ENCODE measurements at regions not wholly inside any gene's neighbourhood (a gene's known extent, or its start where the extent isn't known, plus 50 kb on each side); places are given as distances from the start of the nearest gene placed in this dataset.
A peak's percentile ranks its signal among the peaks of the same experiment; 100 is the strongest.
"Not testable (repeated sequence)": the region's sequence is repeated elsewhere in the genome, so short reads cannot be mapped to it uniquely, and the experiment has no call there.

DNA sequence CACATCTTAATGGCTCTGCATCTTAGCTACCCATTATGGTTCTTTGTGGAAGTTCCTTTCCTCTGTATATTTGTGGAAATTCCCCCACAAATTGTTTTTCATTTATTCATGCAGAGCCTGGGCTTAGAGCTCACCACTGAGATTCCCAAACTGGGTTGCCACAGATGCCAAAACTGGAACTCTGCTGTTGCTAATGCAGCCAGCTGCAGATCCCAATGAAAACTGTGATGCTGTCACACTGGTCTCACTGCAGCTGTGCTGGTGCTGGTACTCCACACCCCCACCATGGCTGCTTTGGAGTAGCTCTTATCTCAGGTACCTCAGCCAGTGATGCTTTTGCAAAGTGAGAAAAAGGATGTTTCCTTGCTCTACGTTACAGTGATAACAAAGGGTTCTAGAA, 87.7 kb downstream of the DCK start:
- no peak for TF ChIP-seq POLR2A (IDR thresholded peaks at IDR 0.05; ENCODE audit: low read length)
- no peak for TF ChIP-seq GATA1 (IDR thresholded peaks at IDR 0.05; ENCODE audit: low read depth, low read length)
- no peak for DNase-seq

DNA sequence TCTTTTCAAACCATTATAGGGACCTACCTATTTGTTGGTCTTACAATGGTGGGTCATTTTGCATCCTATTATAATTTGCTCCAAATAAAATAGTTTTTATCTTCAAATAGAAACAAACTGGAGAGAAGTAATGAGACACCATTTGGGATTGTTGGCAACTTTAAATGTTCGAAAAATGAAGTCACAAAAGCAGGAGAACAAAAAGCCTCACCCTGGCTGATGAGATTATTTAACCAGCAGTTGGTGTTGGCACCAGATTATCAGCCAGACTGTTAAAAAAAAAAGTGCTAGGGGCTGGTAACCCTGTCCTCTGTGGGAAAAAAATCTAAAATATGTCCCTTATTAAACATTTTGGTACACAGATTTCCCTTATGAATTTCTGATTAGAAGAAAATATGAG, 100.3 kb downstream of the DCK start:
- no peak for DNase-seq
- TF ChIP-seq GATA1 (IDR thresholded peaks at IDR 0.05; ENCODE audit: low read depth, low read length): no peak
- TF ChIP-seq POLR2A (IDR thresholded peaks at IDR 0.05; ENCODE audit: low read length): no peak

DNA sequence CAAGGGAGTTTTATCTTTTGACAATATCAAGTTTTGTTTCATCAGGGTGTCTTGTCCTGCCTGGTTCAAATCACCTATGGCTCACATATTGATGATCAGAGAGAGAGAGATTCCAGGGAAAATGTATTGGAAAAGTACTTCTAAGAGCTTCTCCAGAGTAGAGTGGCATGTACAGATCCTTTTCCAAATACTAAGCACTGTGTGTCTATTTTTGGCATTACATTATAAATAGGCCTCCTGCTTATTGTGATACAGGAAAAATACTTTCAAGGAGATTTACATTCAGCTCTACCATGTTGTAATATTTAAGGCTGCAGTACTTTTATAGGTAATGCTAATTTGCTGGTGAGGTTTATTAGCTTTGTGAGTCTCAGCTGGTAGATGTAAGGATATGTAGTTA, 100.8 kb downstream of the DCK start:
- DNase-seq: no peak
- TF ChIP-seq POLR2A (IDR thresholded peaks at IDR 0.05; ENCODE audit: low read length): no peak
- TF ChIP-seq GATA1 (IDR thresholded peaks at IDR 0.05; ENCODE audit: low read depth, low read length): no peak

DNA sequence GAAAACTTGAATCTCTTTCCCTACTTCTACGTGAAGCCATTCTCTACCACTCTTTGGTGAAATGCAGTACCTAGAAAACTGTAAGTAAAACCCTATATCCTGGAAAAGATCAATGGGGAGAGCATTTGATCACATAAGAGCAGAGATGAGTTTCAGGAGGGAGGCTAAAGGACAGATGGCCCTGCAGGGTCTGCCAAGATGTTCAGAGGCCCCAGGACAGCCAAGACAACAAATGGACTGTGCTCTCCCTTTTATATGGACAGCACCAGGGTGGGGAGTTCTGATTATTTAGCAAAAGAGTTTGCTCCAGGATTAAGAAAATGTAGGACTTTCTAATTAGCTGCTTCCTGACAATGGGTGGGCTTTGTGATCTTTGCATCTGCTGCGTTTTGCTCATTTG, 101.7 kb downstream of the DCK start:
- no peak for DNase-seq

DNA sequence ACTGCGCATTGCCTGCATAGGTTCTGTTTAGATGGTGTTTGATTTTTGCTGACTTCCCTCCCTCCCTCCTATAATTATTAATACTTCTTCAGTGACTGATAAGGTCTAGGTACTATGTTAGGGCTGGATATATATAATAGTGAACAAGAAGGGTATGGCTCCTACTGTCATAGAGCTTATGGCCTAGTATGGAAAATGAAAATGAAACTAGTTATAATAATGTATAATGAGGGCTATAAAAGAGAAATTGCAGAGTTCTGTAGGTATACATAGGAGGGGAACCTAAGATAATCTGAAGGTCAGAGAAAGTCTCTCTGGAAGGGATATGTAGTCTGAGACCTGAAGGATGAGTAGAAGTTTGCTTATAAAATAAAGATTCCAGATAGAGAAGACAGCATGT, 102.1 kb downstream of the DCK start:
- no peak for TF ChIP-seq GATA1 (IDR thresholded peaks at IDR 0.05; ENCODE audit: low read depth, low read length)
- no peak for TF ChIP-seq POLR2A (IDR thresholded peaks at IDR 0.05; ENCODE audit: low read length)
- DNase-seq: no peak

More for the DNA sequence above, 101.7 kb downstream of the DCK start:
- no peak for TF ChIP-seq GATA1 (IDR thresholded peaks at IDR 0.05; ENCODE audit: low read depth, low read length)
- no peak for TF ChIP-seq POLR2A (IDR thresholded peaks at IDR 0.05; ENCODE audit: low read length)

DNA sequence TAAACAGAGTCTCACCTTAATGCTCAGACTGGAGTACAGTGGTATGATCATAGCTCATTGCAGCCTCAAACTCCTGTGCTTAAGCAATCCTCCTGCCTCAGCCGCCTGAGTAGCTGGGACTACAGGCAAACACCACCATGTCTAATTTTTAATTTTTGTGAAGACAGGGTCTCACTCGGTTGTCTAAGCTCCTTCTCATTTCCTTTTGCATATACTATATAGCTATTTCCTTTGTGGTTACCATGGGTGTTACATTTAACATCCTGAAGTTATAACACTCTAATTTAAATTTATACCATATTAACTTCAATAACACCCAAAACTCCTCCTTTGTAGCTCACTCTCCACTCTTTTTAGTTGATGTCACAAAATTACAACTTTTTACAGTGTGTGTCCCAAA, 114.3 kb downstream of the DCK start:
- DNase-seq: no peak
- TF ChIP-seq GATA1 (IDR thresholded peaks at IDR 0.05; ENCODE audit: low read depth, low read length) (no peak), POLR2A (IDR thresholded peaks at IDR 0.05; ENCODE audit: low read length) (no peak)

DNA sequence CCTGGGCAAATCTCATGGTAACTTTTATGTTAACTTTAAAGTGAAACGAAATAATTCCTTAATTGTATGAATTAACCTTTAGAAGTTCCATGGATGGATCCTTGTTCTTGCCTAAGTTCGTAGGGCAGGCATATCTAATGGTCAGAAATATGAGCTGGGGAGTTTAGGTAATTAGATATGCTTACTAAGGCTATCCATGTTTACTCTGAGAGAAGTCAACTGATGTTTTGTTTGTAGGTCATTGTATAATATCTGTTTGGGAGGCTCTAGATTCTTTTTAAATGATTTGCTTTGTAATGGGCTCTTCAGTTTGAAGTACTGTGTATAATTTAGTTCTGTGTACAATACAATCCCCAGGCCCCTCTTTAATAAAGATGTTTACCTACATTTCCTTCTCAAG, 117.0 kb downstream of the DCK start:
- TF ChIP-seq POLR2A (IDR thresholded peaks at IDR 0.05; ENCODE audit: low read length) (no peak), GATA1 (IDR thresholded peaks at IDR 0.05; ENCODE audit: low read depth, low read length) (no peak)
- no peak for DNase-seq

DNA sequence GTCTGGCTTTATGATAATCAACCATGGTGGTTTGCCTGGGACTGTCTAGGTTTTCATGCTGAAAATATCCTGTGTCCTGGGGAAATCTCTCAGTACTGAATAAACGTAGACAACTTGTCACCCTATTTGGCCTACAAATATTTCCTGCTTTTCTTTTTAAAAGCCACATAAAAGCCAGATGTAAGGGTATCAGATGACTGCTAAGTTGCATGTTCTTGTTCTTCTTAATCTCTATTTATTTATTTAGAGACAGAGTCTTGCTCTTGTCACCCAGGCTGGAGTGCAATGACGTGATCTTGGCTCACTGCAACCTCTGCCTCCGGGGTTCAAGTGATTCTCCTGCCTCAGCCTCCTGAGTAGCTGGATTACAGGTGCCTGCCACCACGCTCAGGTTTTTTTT, 117.7 kb downstream of the DCK start:
- DNase-seq: not testable (repeated sequence)

DNA sequence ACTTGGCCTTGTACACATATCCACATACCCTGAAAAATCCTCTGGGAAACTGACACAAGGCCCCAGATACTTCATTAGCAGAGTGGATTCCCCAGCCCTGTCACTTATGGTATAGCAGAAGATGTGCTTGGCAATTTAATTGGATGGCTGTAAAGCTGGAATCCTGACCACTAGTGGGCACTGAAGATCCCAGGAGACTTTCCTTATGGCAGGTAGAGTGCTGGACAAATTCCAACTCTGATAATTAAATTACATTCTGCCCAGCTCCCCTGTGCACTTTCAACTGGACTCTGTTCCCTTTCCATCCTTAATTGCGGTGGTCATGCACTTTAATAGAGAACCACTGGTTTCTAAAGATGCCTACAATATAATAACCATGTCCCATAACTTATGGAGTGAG, 119.8 kb downstream of the DCK start:
- peak in 1 of 2 experiments; percentile 3 for DNase-seq
- TF ChIP-seq GATA1 (IDR thresholded peaks at IDR 0.05; ENCODE audit: low read depth, low read length) (no peak), POLR2A (IDR thresholded peaks at IDR 0.05; ENCODE audit: low read length) (no peak)

DNA sequence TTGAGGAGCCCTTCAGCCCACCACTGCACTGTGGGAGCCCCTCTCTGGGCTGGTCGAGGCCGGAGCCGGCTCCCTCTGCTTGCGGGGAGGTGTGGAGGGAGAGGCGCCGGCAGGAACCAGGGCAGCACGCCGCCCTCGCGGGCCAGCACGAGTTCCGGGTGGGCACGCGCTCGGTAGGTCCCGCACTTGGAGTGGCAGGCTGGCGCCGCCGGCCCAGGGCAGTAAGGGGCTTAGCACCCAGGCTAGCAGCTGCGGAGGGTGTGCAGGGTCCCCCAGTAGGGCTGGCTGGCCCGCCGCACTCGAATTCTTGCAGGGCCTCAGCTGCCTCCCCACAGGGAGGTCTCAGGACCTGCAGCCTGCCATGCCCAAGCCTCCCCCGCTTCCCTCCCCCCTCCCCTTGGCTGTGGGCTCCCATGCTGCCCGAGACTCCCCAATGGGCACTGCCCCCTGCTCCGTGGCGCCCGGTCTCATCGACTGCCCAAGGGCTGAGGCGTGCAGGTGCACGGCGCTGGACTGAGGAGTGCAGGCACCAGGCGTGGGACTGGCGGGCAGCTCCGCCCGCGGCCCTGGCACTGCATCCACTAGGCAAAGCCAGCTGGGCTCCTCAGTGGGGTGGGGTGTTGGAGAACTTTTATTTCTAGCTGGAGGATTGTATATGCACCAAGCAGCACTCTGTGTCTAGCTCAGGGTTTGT, 127.5 kb downstream of the DCK start:
- DNase-seq: no peak
- TF ChIP-seq POLR2A (IDR thresholded peaks at IDR 0.05; ENCODE audit: low read length) (no peak), GATA1 (IDR thresholded peaks at IDR 0.05; ENCODE audit: low read depth, low read length) (no peak)

DNA sequence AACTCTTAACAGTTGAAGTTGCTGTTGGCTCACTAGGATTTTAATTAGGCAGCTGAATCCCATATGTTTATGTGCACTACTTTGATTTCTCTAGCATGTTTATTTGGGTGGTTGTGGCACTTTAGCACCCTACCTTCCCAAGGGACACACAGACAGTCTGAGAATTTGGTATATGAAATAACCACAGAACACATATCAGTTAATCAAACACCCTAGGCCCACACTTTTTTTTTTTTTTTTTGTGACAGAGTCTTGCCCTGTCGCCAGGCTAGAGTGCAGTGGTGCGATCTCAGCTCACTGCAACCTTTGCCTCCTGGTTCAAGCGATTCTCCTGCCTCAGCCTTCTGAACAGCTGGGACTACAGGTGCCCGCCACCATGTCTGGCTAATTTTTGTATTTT, 130.5 kb downstream of the DCK start:
- no peak for DNase-seq
- TF ChIP-seq POLR2A (IDR thresholded peaks at IDR 0.05; ENCODE audit: low read length) (no peak), GATA1 (IDR thresholded peaks at IDR 0.05; ENCODE audit: low read depth, low read length) (no peak)

DNA sequence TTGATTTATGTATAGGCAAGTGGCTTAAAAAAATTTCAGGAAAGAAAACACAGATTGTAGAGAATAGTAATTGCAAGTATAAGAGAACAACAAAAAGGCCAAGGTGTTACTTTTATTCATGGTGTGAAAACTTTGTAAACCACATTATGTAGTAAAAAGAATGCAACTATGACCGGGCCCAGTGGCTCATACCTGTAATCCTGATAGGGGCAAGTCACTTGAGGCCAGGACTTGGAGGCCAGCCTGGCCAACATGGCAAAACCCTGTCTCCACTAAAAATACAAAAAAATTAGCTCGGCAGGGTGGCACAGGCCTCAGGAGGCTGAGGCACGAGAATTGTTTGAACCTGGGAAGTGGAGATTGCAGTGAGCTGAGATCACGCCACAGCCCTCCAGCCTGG, 131.7 kb downstream of the DCK start:
- TF ChIP-seq POLR2A (IDR thresholded peaks at IDR 0.05; ENCODE audit: low read length) (no peak), GATA1 (IDR thresholded peaks at IDR 0.05; ENCODE audit: low read depth, low read length) (no peak)
- DNase-seq: no peak

DNA sequence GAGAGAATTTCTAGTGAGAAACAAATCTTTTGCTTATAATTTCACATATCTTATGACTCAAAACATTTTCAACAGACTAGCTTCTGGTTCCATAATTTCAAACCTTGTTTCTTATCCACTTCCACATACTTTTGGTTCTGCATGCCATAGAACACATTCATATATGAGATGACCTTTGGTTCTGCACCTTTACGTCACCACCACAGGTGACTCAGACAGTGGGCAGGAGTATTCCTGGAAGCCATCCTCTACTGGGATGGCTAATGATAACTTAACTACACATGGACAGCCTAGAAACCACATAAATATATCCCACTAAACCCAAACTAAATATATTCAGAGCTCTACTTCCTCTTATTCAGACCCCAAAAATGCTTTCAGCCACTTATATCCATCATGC, 133.3 kb downstream of the DCK start:
- TF ChIP-seq POLR2A (IDR thresholded peaks at IDR 0.05; ENCODE audit: low read length): no peak
- no peak for TF ChIP-seq GATA1 (IDR thresholded peaks at IDR 0.05; ENCODE audit: low read depth, low read length)
- no peak for DNase-seq

DNA sequence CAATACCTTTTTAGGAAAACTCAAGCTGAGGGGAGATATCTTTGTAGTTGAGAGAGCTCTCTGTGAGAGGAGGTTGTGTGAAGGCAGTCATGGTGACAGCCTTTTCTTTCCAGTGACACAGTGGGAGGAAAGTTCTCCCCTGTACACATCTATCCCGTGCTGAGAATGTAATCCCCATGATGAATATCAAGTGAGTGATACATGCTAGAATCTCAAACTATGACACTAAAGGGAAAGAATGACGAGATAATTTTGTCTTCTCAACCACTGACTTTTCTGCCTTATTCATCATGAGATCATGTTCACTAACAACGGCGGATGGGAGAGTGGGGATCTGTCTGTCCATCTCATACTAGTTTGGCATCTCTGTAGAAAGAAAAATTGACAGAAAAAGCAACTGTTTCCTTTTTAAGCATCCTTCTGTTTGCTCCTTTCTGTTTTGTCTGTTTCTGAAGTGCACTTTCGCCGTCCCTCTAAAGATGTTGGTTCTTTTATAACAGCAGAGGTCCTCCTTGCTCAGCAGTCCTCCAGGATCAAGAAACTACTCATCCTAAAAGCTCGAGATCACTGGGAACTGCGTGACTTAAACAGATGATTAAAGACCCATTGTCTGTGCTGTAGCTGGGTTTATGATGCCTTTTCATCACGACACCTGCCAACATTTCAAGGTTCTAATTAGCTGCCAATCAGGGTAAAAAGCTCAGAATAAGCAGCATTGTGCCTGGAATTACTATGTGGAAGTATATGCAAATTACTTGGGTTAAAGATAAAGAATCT, 137.6 kb downstream of the DCK start:
- DNase-seq: no peak
- TF ChIP-seq POLR2A (IDR thresholded peaks at IDR 0.05; ENCODE audit: low read length): no peak
- TF ChIP-seq GATA1 (IDR thresholded peaks at IDR 0.05; ENCODE audit: low read depth, low read length): no peak

DNA sequence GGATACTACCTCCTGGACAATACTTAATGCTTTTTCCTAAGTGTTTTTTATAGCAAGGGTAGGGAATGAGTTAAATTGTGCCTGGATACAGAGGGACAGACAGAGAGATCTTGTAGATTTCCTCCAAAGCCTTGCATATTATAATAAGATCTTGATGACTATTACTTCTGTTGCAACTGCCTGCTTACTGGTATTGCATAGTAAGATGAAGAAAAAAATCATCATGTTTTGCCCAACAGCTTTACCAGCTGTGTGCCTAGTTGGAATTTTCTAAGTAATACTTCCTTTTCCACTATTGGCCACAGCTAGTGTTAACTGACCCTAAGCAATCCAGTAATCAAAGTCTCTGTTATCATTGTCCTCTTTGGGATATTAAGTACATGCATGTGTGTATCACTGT, 139.0 kb downstream of the DCK start:
- DNase-seq: no peak
- TF ChIP-seq POLR2A (IDR thresholded peaks at IDR 0.05; ENCODE audit: low read length): no peak
- TF ChIP-seq GATA1 (IDR thresholded peaks at IDR 0.05; ENCODE audit: low read depth, low read length): no peak
